CD14-positive monocyte (primary cell): ENCODE measurements at regions not wholly inside any gene's neighbourhood (a gene's known extent, or its start where the extent isn't known, plus 50 kb on each side); places are given as distances from the start of the nearest gene placed in this dataset.

Experiments used
- DNase-seq, 3 donors: peaks; one replicate each; pipeline ENCODE4 v3.0.0-alpha.2; 2011 to 2022
- H2AFZ ChIP-seq: 2 replicates; pipeline ENCODE4 v1.6.0; 2012; ENCODE audit warnings: mild to moderate bottlenecking, low read depth, low read length, inconsistent platforms; ENCODE audit not compliant: insufficient read depth, poor library complexity, severe bottlenecking
- H3K27ac ChIP-seq, 2 donors: 1 replicate in 1 of 2; 2 replicates in 1 of 2; pipeline ENCODE4 v1.5.1; 2012 to 2013; ENCODE audit warnings: low read length in 2 of 2, control low read depth in 1 of 2, inconsistent platforms in 1 of 2, low read depth in 1 of 2, mild to moderate bottlenecking in 1 of 2
- H3K27me3 ChIP-seq, 2 donors: one replicate each; pipeline versions ENCODE4 v1.6.0 to v1.6.1; 2011 to 2013; ENCODE audit warnings: low read length in 2 of 2; ENCODE audit not compliant: control insufficient read depth in 2 of 2, insufficient read depth in 2 of 2
- H3K36me3 ChIP-seq, 2 donors: replicated peaks in 1 of 2; 1 replicate in 1 of 2; 2 replicates in 1 of 2; pipeline versions ENCODE4 v1.5.1 to v1.6.1; 2012 to 2013; ENCODE audit warnings: low read length in 2 of 2, control low read depth in 1 of 2, inconsistent platforms in 1 of 2, mild to moderate bottlenecking in 1 of 2; ENCODE audit not compliant: insufficient read depth in 2 of 2, control insufficient read depth in 1 of 2
- H3K4me1 ChIP-seq, 2 donors: 1 replicate in 1 of 2; 2 replicates in 1 of 2; pipeline versions ENCODE4 v1.5.1 to v1.6.1; 2012 to 2013; ENCODE audit warnings: low read length in 2 of 2, control low read depth in 1 of 2, inconsistent platforms in 1 of 2, mild to moderate bottlenecking in 1 of 2, moderate library complexity in 1 of 2; ENCODE audit not compliant: insufficient read depth in 2 of 2, control insufficient read depth in 1 of 2
- H3K4me2 ChIP-seq: replicated peaks from 2 replicates; pipeline ENCODE3; 2012; ENCODE audit warnings: low read length, moderate library complexity, mild to moderate bottlenecking; ENCODE audit not compliant: poor library complexity, severe bottlenecking; ENCODE audit errors: extremely low read depth
- H3K4me3 ChIP-seq, 3 experiments: fragments of 200-600 bp in 1 of 3; sonication (generic) in 1 of 3; replicated peaks in 1 of 3; 1 replicate in 2 of 3; 2 replicates in 1 of 3; pipeline ENCODE4 v1.5.1; 2011 to 2013; ENCODE audit warnings: low read length in 3 of 3, mild to moderate bottlenecking in 3 of 3, control low read depth in 2 of 3, low read depth in 2 of 3, inconsistent platforms in 1 of 3, moderate library complexity in 1 of 3
- H3K79me2 ChIP-seq: 2 replicates; pipeline ENCODE4 v1.6.0; 2012; ENCODE audit warnings: mild to moderate bottlenecking, control low read depth, inconsistent platforms, low read length, moderate library complexity; ENCODE audit not compliant: insufficient read depth
- H3K9ac ChIP-seq: 2 replicates; pipeline ENCODE4 v1.6.0; 2017; ENCODE audit warnings: low read length, mild to moderate bottlenecking; ENCODE audit not compliant: insufficient read depth, poor library complexity, severe bottlenecking
- H3K9me3 ChIP-seq, 2 donors: replicated peaks in 1 of 2; 1 replicate in 1 of 2; 2 replicates in 1 of 2; pipeline versions ENCODE4 v1.5.1 to v1.6.1; 2012 to 2013; ENCODE audit warnings: low read length in 2 of 2, control low read depth in 1 of 2; ENCODE audit not compliant: control insufficient read depth in 1 of 2, insufficient read depth in 1 of 2
- H4K20me1 ChIP-seq: 2 replicates; pipeline ENCODE4 v1.6.0; 2012; ENCODE audit warnings: mild to moderate bottlenecking, low read length, control low read depth, moderate library complexity; ENCODE audit not compliant: insufficient read depth
- H3K27ac Mint-ChIP-seq, 7 donors: one replicate each; pipeline ENCODE4 v1.8.0; 2020; ENCODE audit warnings: mild to moderate bottlenecking in 7 of 7, mixed read lengths in 7 of 7, moderate library complexity in 6 of 7, inconsistent platforms in 2 of 7
- H3K27me3 Mint-ChIP-seq, 3 donors: one replicate each; pipeline ENCODE4 v1.8.0; 2021 to 2022; ENCODE audit warnings: low read depth in 3 of 3, mild to moderate bottlenecking in 3 of 3, mixed read lengths in 3 of 3, moderate library complexity in 3 of 3, inconsistent platforms in 1 of 3
- H3K36me3 Mint-ChIP-seq, 2 donors: one replicate each; pipeline ENCODE4 v1.8.0; 2020; ENCODE audit warnings: mixed read lengths in 2 of 2, inconsistent platforms in 1 of 2, mild to moderate bottlenecking in 1 of 2
- H3K4me1 Mint-ChIP-seq: one replicate; pipeline ENCODE4 v1.8.0; 2020; ENCODE audit warnings: mild to moderate bottlenecking, mixed read lengths
- H3K4me3 Mint-ChIP-seq, 2 donors: one replicate each; pipeline ENCODE4 v1.8.0; 2020; ENCODE audit warnings: mild to moderate bottlenecking in 2 of 2, mixed read lengths in 2 of 2, moderate library complexity in 1 of 2
- H3K9me3 Mint-ChIP-seq, 7 donors: one replicate each; pipeline ENCODE4 v1.8.0; 2020 to 2022; ENCODE audit warnings: mixed read lengths in 7 of 7, mild to moderate bottlenecking in 6 of 7, moderate library complexity in 6 of 7, inconsistent platforms in 2 of 7
- WGBS: methylation state at CpG from one replicate; pipeline ENCODE4 v1.1.5; 2013; ENCODE audit warnings: missing lambda C conversion rate; ENCODE audit not compliant: insufficient coverage; 5-methylcytosine and 5-hydroxymethylcytosine counted together
- intact Hi-C, 2 donors: fragments of 100-400 bp; cut with micrococcal nuclease; formaldehyde crosslinking; loops; one replicate each; pipeline versions ENCODE4 v1.15.0 to v1.15.1; 2023
- TF ChIP-seq, protein P1 (sequence below): fragments of 200-600 bp; IDR thresholded peaks from one replicate; pipeline ENCODE4 v1.8.0; 2022; ENCODE audit warnings: antibody characterized with exemption, mild to moderate bottlenecking

DNA sequence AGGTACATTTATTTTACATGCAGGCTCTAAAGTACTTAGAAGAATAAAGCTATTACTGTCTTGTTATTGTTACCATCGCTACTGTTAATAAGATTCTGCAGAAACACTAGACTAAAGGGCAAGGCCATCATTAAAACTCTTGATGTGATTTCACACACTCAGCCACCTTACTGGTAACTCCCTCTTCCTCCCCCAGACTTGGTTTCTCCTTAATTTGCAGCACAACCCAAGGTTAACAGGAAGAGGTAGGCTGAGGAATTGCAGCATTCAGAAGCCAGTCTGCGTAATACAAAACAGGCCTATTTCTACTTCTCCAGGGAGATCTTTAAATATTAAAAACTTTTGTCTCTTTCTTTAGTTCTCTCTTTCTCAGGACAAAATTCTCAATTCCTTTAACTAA lies 210.3 kb downstream of the BTG1 start:
- no peak overlapping the region for H3K27ac Mint-ChIP-seq
- no peaks in the 10 kb centered on the region for H3K79me2 ChIP-seq

DNA sequence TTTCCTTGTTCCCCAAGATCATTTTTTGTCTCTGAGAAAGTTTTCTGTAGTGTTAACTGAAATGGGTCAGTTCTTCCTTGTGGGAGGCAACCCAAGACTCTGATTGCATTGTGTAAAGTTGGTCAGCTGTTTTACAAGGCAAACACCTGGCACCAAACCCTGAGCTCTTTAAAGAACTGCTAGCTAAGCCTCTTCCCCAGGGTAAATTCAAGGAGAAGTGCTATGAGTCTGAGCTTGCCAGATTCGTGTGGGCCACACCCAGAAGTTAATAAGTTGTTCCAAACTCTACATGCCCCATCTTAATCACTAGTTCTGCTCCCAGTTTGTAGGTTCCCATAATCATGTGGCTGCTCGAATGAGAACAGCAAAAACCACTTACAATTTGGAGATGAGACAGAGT lies 214.5 kb downstream of the BTG1 start:
- intact Hi-C loops = no loop called here
- H3K27me3 ChIP-seq = no peaks in the 10 kb centered on the region
- Mint-ChIP-seq H3K4me3 (no peak overlapping the region), H3K36me3 (no peaks in the 10 kb centered on the region), H3K27me3 (no peaks in the 10 kb centered on the region), H3K9me3 (peaks cover 0 to 3% (median 0%) of the 10 kb centered on the region in 7 donors), H3K27ac (no peak overlapping the region), H3K4me1 (peaks cover 4% of the 10 kb centered on the region)
- H3K4me3 ChIP-seq = no peak overlapping the region
- H3K79me2 ChIP-seq = no peaks in the 10 kb centered on the region
- H3K4me1 ChIP-seq = no peaks in the 10 kb centered on the region
- no peaks in the 10 kb centered on the region for H4K20me1 ChIP-seq
- H3K4me2 ChIP-seq = no peak overlapping the region
- H3K36me3 ChIP-seq = no peaks in the 10 kb centered on the region
- no CpG with 5 or more reads among the region's 2 CpGs for WGBS
- H3K27ac ChIP-seq = no peak overlapping the region
- H2AFZ ChIP-seq = no peak overlapping the region
- no peak overlapping the region for H3K9ac ChIP-seq
- no peaks in the 10 kb centered on the region for H3K9me3 ChIP-seq
- DNase-seq = no peak
- TF ChIP-seq, protein P1, sequence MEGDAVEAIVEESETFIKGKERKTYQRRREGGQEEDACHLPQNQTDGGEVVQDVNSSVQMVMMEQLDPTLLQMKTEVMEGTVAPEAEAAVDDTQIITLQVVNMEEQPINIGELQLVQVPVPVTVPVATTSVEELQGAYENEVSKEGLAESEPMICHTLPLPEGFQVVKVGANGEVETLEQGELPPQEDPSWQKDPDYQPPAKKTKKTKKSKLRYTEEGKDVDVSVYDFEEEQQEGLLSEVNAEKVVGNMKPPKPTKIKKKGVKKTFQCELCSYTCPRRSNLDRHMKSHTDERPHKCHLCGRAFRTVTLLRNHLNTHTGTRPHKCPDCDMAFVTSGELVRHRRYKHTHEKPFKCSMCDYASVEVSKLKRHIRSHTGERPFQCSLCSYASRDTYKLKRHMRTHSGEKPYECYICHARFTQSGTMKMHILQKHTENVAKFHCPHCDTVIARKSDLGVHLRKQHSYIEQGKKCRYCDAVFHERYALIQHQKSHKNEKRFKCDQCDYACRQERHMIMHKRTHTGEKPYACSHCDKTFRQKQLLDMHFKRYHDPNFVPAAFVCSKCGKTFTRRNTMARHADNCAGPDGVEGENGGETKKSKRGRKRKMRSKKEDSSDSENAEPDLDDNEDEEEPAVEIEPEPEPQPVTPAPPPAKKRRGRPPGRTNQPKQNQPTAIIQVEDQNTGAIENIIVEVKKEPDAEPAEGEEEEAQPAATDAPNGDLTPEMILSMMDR = no peak

More for the DNA sequence above, 210.3 kb downstream of the BTG1 start:
- Histone ChIP-seq H3K4me2 (no peak overlapping the region), H4K20me1 (no peaks in the 10 kb centered on the region), H3K36me3 (no peaks in the 10 kb centered on the region), H2AFZ (no peak overlapping the region), H3K4me3 (no peak overlapping the region), H3K27ac (no peak overlapping the region), H3K27me3 (no peaks in the 10 kb centered on the region), H3K9ac (no peak overlapping the region), H3K4me1 (no peaks in the 10 kb centered on the region), H3K9me3 (no peaks in the 10 kb centered on the region)
- no peak for DNase-seq
- WGBS = no CpG with 5 or more reads among the region's 2 CpGs
- Mint-ChIP-seq H3K4me3 (no peak overlapping the region), H3K9me3 (peaks cover 0 to 4% (median under 1%) of the 10 kb centered on the region in 7 donors), H3K36me3 (no peaks in the 10 kb centered on the region), H3K27me3 (no peaks in the 10 kb centered on the region), H3K4me1 (peaks cover 6% of the 10 kb centered on the region)
- intact Hi-C loops = no loop called here
- TF ChIP-seq, protein P1 = no peak
